ENCODE measurements at regions not wholly inside any gene's neighbourhood (a gene's known extent, or its start where the extent isn't known, plus 50 kb on each side); places are given as distances from the start of the nearest gene placed in this dataset.

DNA sequence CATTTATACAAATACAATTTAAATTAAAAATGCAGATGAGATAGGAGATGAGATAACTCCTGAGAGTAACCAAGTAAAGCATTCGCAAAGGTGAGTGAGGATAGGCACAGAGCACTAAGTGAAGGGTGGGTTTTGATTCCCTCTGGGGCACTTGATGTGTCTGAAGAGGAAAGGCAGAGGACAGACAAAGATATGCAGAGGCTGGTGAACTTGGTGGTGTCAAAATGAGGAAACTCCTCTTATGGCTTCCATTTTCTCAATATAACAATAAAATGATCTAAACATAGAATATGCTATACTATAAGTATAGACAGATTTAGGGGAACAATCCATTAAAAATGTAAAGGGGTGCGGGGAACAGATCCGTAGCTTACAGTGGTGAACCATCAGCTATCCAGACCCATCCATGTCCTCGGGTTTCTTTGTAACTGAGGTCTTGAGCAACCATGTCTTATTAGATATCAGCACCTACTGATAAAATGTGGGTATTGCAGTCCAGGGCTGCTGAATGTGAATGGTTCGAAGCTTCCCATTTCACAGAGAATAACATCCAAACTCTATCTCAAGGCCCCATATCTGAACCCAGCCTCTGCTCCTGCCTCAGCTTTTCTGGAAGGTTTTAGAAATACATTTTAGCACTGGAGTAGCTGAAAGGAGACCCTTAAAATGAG is 73.9 kb upstream of the SLC10A2 start:
- Histone ChIP-seq H3K27me3 (ENCODE audit: insufficient read depth, low read length, poor library complexity) (no peaks in the 10 kb centered on the region), H3K79me2 (ENCODE audit: insufficient read depth, low read length) (no peaks in the 10 kb centered on the region), H3K4me1 (ENCODE audit: insufficient read depth, low read length) (no peaks in the 10 kb centered on the region), H3K36me3 (ENCODE audit: insufficient read depth, low read length) (no peaks in the 10 kb centered on the region), H3K9ac (ENCODE audit: low read depth, low read length) (no peak overlapping the region), H3K4me2 (ENCODE audit: insufficient read depth, low read length) (no peak overlapping the region), H2AFZ (ENCODE audit: low read depth, low read length) (no peak overlapping the region), H4K20me1 (ENCODE audit: insufficient read depth, low read length) (no peaks in the 10 kb centered on the region), H3K9me3 (ENCODE audit: insufficient read depth, low read length, severe bottlenecking) (no peaks in the 10 kb centered on the region), H3K4me3 (ENCODE audit: low read depth in 1 of 2, low read length in 2 of 2) (no peak overlapping the region), H3K27ac (ENCODE audit: low read length) (no peak overlapping the region)
- ATAC-seq (ENCODE audit: insufficient read depth, low read depth) (peak; percentile 48; the same call in 1 of the 3 replicates), DNase-seq (no peak)
- TF ChIP-seq EZH2 (IDR thresholded peaks at IDR 0.05; ENCODE audit: borderline replicate concordance, low read depth, low read length, severe bottlenecking), result no peak
- TF ChIP-seq, protein P1, sequence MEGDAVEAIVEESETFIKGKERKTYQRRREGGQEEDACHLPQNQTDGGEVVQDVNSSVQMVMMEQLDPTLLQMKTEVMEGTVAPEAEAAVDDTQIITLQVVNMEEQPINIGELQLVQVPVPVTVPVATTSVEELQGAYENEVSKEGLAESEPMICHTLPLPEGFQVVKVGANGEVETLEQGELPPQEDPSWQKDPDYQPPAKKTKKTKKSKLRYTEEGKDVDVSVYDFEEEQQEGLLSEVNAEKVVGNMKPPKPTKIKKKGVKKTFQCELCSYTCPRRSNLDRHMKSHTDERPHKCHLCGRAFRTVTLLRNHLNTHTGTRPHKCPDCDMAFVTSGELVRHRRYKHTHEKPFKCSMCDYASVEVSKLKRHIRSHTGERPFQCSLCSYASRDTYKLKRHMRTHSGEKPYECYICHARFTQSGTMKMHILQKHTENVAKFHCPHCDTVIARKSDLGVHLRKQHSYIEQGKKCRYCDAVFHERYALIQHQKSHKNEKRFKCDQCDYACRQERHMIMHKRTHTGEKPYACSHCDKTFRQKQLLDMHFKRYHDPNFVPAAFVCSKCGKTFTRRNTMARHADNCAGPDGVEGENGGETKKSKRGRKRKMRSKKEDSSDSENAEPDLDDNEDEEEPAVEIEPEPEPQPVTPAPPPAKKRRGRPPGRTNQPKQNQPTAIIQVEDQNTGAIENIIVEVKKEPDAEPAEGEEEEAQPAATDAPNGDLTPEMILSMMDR (IDR thresholded peaks at IDR 0.05; ENCODE audit: borderline replicate concordance, extremely low read depth, low read length, poor library complexity, severe bottlenecking), result peak; percentile 59

GRCh38 chr13:103134271-103134670 is 68.1 kb upstream of the SLC10A2 start:
- no peaks in the 10 kb centered on the region for H3K4me1 ChIP-seq (ENCODE audit: insufficient read depth, low read length)
- H4K20me1 ChIP-seq (ENCODE audit: insufficient read depth, low read length), result no peaks in the 10 kb centered on the region
- no peaks in the 10 kb centered on the region for H3K9me3 ChIP-seq (ENCODE audit: insufficient read depth, low read length, severe bottlenecking)
- no peak overlapping the region for H2AFZ ChIP-seq (ENCODE audit: low read depth, low read length)
- no peaks in the 10 kb centered on the region for H3K36me3 ChIP-seq (ENCODE audit: insufficient read depth, low read length)
- no peaks in the 10 kb centered on the region for H3K79me2 ChIP-seq (ENCODE audit: insufficient read depth, low read length)
- H3K4me2 ChIP-seq (ENCODE audit: insufficient read depth, low read length), result no peak overlapping the region
- H3K9ac ChIP-seq (ENCODE audit: low read depth, low read length), result no peak overlapping the region
- TF ChIP-seq EZH2 (IDR thresholded peaks at IDR 0.05; ENCODE audit: borderline replicate concordance, low read depth, low read length, severe bottlenecking), result no peak
- TF ChIP-seq, protein P1 (IDR thresholded peaks at IDR 0.05; ENCODE audit: borderline replicate concordance, extremely low read depth, low read length, poor library complexity, severe bottlenecking), result no peak
- no peak overlapping the region for H3K27ac ChIP-seq (ENCODE audit: low read length)
- no peaks in the 10 kb centered on the region for H3K27me3 ChIP-seq (ENCODE audit: insufficient read depth, low read length, poor library complexity)
- DNase-seq, result no peak
- ATAC-seq (ENCODE audit: insufficient read depth, low read depth), result no peak
- H3K4me3 ChIP-seq (ENCODE audit: low read depth in 1 of 2, low read length in 2 of 2), result no peak overlapping the region

GRCh38 chr13:103133556-103133955 is 67.3 kb upstream of the SLC10A2 start:
- H3K4me2 ChIP-seq (ENCODE audit: insufficient read depth, low read length), result no peak overlapping the region
- H3K9ac ChIP-seq (ENCODE audit: low read depth, low read length), result no peak overlapping the region
- no peaks in the 10 kb centered on the region for H3K27me3 ChIP-seq (ENCODE audit: insufficient read depth, low read length, poor library complexity)
- H3K27ac ChIP-seq (ENCODE audit: low read length), result no peak overlapping the region
- H2AFZ ChIP-seq (ENCODE audit: low read depth, low read length), result no peak overlapping the region
- ATAC-seq (ENCODE audit: insufficient read depth, low read depth) (no peak), DNase-seq (no peak)
- H3K4me3 ChIP-seq (ENCODE audit: low read depth in 1 of 2, low read length in 2 of 2), result no peak overlapping the region
- H3K79me2 ChIP-seq (ENCODE audit: insufficient read depth, low read length), result no peaks in the 10 kb centered on the region
- TF ChIP-seq, protein P1 (IDR thresholded peaks at IDR 0.05; ENCODE audit: borderline replicate concordance, extremely low read depth, low read length, poor library complexity, severe bottlenecking), result no peak
- TF ChIP-seq EZH2 (IDR thresholded peaks at IDR 0.05; ENCODE audit: borderline replicate concordance, low read depth, low read length, severe bottlenecking), result no peak
- no peaks in the 10 kb centered on the region for H3K4me1 ChIP-seq (ENCODE audit: insufficient read depth, low read length)
- H3K9me3 ChIP-seq (ENCODE audit: insufficient read depth, low read length, severe bottlenecking), result no peaks in the 10 kb centered on the region
- no peaks in the 10 kb centered on the region for H4K20me1 ChIP-seq (ENCODE audit: insufficient read depth, low read length)
- H3K36me3 ChIP-seq (ENCODE audit: insufficient read depth, low read length), result no peaks in the 10 kb centered on the region
